ENCODE measurements at regions not wholly inside any gene's neighbourhood (a gene's known extent, or its start where the extent isn't known, plus 50 kb on each side); places are given as distances from the start of the nearest gene placed in this dataset.

- no peak overlapping the region for H3K27ac Mint-ChIP-seq
- no peak for DNase-seq
- no peak overlapping the region for H3K4me3 Mint-ChIP-seq
- peaks cover 3% of the 10 kb centered on the region for H3K4me1 Mint-ChIP-seq (ENCODE audit: low read depth)
- no peaks in the 10 kb centered on the region for H3K27me3 Mint-ChIP-seq
- no peaks in the 10 kb centered on the region for H3K9me3 Mint-ChIP-seq
- H3K36me3 Mint-ChIP-seq (ENCODE audit: low read depth) = no peaks in the 10 kb centered on the region
Measured at GRCh38 chr5:133701871-133702270, 89.5 kb upstream of the FSTL4 start.

GRCh38 chr5:133700251-133700650 lies 87.9 kb upstream of the FSTL4 start:
- H3K27me3 Mint-ChIP-seq = peaks cover 2% of the 10 kb centered on the region
- no peak overlapping the region for H3K27ac Mint-ChIP-seq
- H3K36me3 Mint-ChIP-seq (ENCODE audit: low read depth) = no peaks in the 10 kb centered on the region
- no peaks in the 10 kb centered on the region for H3K9me3 Mint-ChIP-seq
- H3K4me3 Mint-ChIP-seq = no peak overlapping the region
- no peak for DNase-seq
- H3K4me1 Mint-ChIP-seq (ENCODE audit: low read depth) = peaks cover 4% of the 10 kb centered on the region

- Mint-ChIP-seq H3K4me1 (ENCODE audit: low read depth) (peaks cover 13% of the 10 kb centered on the region), H3K27me3 (peaks cover 5% of the 10 kb centered on the region), H3K27ac (peak overlapping the region; percentile 26), H3K9me3 (no peaks in the 10 kb centered on the region), H3K36me3 (ENCODE audit: low read depth) (no peaks in the 10 kb centered on the region), H3K4me3 (no peak overlapping the region)
- no peak for DNase-seq
Measured at GRCh38 chr5:133698646-133699526, 86.5 kb upstream of the FSTL4 start.

- peaks cover 13% of the 10 kb centered on the region for H3K4me1 Mint-ChIP-seq (ENCODE audit: low read depth)
- no peak overlapping the region for H3K27ac Mint-ChIP-seq
- H3K4me3 Mint-ChIP-seq = no peak overlapping the region
- peaks cover 5% of the 10 kb centered on the region for H3K27me3 Mint-ChIP-seq
- no peaks in the 10 kb centered on the region for H3K36me3 Mint-ChIP-seq (ENCODE audit: low read depth)
- DNase-seq = no peak
- no peaks in the 10 kb centered on the region for H3K9me3 Mint-ChIP-seq
Measured at GRCh38 chr5:133698259-133698554, 85.9 kb upstream of the FSTL4 start.

GRCh38 chr5:133697536-133698258 lies 85.4 kb upstream of the FSTL4 start:
- H3K9me3 Mint-ChIP-seq = no peaks in the 10 kb centered on the region
- H3K36me3 Mint-ChIP-seq (ENCODE audit: low read depth) = no peaks in the 10 kb centered on the region
- no peak overlapping the region for H3K27ac Mint-ChIP-seq
- H3K4me1 Mint-ChIP-seq (ENCODE audit: low read depth) = peaks cover 13% of the 10 kb centered on the region
- peaks cover 5% of the 10 kb centered on the region for H3K27me3 Mint-ChIP-seq
- DNase-seq = no peak
- H3K4me3 Mint-ChIP-seq = no peak overlapping the region

- no peak overlapping the region for H3K27ac Mint-ChIP-seq
- H3K4me3 Mint-ChIP-seq = no peak overlapping the region
Measured at GRCh38 chr5:133696782-133697507, 84.6 kb upstream of the FSTL4 start.

GRCh38 chr5:133696006-133696584 lies 83.8 kb upstream of the FSTL4 start:
- no peak overlapping the region for H3K4me3 Mint-ChIP-seq
- H3K4me1 Mint-ChIP-seq (ENCODE audit: low read depth) = peaks cover 13% of the 10 kb centered on the region
- no peaks in the 10 kb centered on the region for H3K36me3 Mint-ChIP-seq (ENCODE audit: low read depth)
- no peak for DNase-seq
- no peaks in the 10 kb centered on the region for H3K9me3 Mint-ChIP-seq
- H3K27ac Mint-ChIP-seq = no peak overlapping the region
- H3K27me3 Mint-ChIP-seq = peaks cover 10% of the 10 kb centered on the region

More at GRCh38 chr5:133696782-133697507, 84.6 kb upstream of the FSTL4 start:
- no peaks in the 10 kb centered on the region for H3K9me3 Mint-ChIP-seq
- peaks cover 13% of the 10 kb centered on the region for H3K4me1 Mint-ChIP-seq (ENCODE audit: low read depth)
- DNase-seq = no peak
- H3K36me3 Mint-ChIP-seq (ENCODE audit: low read depth) = no peaks in the 10 kb centered on the region
- peaks cover 5% of the 10 kb centered on the region for H3K27me3 Mint-ChIP-seq

- Mint-ChIP-seq H3K27ac (no peak overlapping the region), H3K4me3 (no peak overlapping the region), H3K27me3 (peaks cover 22% of the 10 kb centered on the region), H3K36me3 (ENCODE audit: low read depth) (no peaks in the 10 kb centered on the region), H3K9me3 (no peaks in the 10 kb centered on the region), H3K4me1 (ENCODE audit: low read depth) (peaks cover 13% of the 10 kb centered on the region)
- DNase-seq = no peak
Measured at GRCh38 chr5:133694181-133694831, 82.0 kb upstream of the FSTL4 start.

GRCh38 chr5:133691448-133691847 lies 79.1 kb upstream of the FSTL4 start:
- Mint-ChIP-seq H3K27me3 (peaks cover 37% of the 10 kb centered on the region), H3K36me3 (ENCODE audit: low read depth) (no peaks in the 10 kb centered on the region), H3K4me1 (ENCODE audit: low read depth) (peaks cover 18% of the 10 kb centered on the region), H3K4me3 (no peak overlapping the region), H3K9me3 (no peaks in the 10 kb centered on the region), H3K27ac (no peak overlapping the region)
- DNase-seq = no peak

GRCh38 chr5:133690746-133691145 lies 78.4 kb upstream of the FSTL4 start:
- Mint-ChIP-seq H3K36me3 (ENCODE audit: low read depth) (no peaks in the 10 kb centered on the region), H3K9me3 (no peaks in the 10 kb centered on the region), H3K27me3 (peaks cover 39% of the 10 kb centered on the region), H3K4me3 (no peak overlapping the region), H3K27ac (no peak overlapping the region), H3K4me1 (ENCODE audit: low read depth) (peaks cover 18% of the 10 kb centered on the region)
- DNase-seq = no peak

GRCh38 chr5:133688391-133688790 lies 76.0 kb upstream of the FSTL4 start:
- Mint-ChIP-seq H3K27me3 (peaks cover 38% of the 10 kb centered on the region), H3K27ac (peak overlapping the region; percentile 11), H3K36me3 (ENCODE audit: low read depth) (no peaks in the 10 kb centered on the region), H3K4me1 (ENCODE audit: low read depth) (peaks cover 8% of the 10 kb centered on the region), H3K9me3 (no peaks in the 10 kb centered on the region), H3K4me3 (no peak overlapping the region)
- DNase-seq = no peak

- DNase-seq = no peak
- H3K27ac Mint-ChIP-seq = no peak overlapping the region
- no peaks in the 10 kb centered on the region for H3K36me3 Mint-ChIP-seq (ENCODE audit: low read depth)
- no peaks in the 10 kb centered on the region for H3K9me3 Mint-ChIP-seq
- no peak overlapping the region for H3K4me3 Mint-ChIP-seq
- peaks cover 38% of the 10 kb centered on the region for H3K27me3 Mint-ChIP-seq
- H3K4me1 Mint-ChIP-seq (ENCODE audit: low read depth) = peaks cover 8% of the 10 kb centered on the region
Measured at GRCh38 chr5:133687212-133688061, 75.1 kb upstream of the FSTL4 start.

GRCh38 chr5:133686566-133686965 lies 74.2 kb upstream of the FSTL4 start:
- Mint-ChIP-seq H3K4me1 (ENCODE audit: low read depth) (peaks cover 11% of the 10 kb centered on the region), H3K27ac (no peak overlapping the region), H3K36me3 (ENCODE audit: low read depth) (no peaks in the 10 kb centered on the region), H3K4me3 (no peak overlapping the region), H3K9me3 (no peaks in the 10 kb centered on the region), H3K27me3 (peaks cover 38% of the 10 kb centered on the region)
- no peak for DNase-seq
